Embryonic facial prominence (tissue), 1 donor: ENCODE measurements at regions not wholly inside any gene's neighbourhood (a gene's known extent, or its start where the extent isn't known, plus 50 kb on each side); places are given as distances from the start of the nearest gene placed in this dataset.
"Not testable (repeated sequence)": the region's sequence is repeated elsewhere in the genome, so short reads cannot be mapped to it uniquely, and the experiment has no call there.

ENCODE experiments used
- DNase-seq: peaks from one replicate; pipeline ENCODE4 v3.0.0-alpha.2; 2016; ENCODE audit errors: extremely low spot score

DNA sequence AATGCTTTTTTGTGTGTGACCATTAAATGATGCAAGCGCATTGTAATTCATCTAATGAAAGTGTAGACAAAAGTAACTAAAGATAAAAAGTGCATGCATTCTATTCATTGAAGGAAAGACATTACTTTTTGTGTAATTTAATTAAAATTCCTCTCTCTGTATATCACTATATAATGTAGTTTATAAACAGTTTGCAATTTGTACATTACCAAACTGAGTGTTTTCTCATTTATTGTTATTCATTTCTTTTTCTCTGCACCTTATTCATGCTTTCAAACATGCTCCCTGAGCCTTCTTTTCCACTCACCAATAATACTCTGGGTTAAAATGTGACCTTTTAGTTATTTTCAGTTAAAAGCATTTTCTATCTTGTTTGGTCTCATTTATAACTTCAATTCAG, 713.7 kb upstream of the AADAT start:
- DNase-seq = no peak

DNA sequence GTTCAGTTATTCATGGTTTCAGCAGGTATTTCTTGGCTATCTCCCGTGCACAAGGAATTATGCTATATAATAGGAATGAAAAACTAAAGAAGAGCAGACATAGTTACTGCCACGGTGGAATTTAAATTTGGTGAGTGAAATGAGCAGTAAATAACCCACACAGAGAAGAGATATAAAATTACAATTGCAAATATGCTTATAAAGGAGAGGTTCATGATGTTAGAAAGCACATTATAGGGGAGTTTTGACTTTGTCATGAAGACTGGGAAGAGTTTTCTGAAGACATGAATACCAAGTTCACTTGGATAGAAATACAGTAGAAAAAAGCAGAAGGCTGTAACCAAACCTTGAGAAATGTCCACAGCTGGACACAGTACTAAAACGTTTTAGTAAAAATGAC, 712.0 kb upstream of the AADAT start:
- DNase-seq = no peak

DNA sequence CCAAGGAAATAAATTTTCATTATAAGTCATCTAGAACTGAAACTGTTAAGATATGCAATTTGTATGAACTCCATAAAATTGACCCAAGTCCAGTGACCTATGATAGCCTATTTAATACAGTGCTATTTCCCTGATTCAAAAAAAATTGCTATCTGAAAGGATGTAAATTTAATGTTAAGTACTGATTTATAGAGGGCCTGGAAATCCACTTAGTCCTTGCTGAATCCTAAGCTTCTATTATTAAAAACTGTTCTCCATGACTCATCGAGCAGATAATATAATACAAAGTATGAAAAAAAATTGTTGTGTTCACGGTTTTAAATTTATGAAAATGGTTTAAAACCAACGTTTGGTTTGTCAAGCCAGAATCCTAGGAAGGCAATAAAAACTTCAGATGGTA, 704.8 kb upstream of the AADAT start:
- DNase-seq = no peak

DNA sequence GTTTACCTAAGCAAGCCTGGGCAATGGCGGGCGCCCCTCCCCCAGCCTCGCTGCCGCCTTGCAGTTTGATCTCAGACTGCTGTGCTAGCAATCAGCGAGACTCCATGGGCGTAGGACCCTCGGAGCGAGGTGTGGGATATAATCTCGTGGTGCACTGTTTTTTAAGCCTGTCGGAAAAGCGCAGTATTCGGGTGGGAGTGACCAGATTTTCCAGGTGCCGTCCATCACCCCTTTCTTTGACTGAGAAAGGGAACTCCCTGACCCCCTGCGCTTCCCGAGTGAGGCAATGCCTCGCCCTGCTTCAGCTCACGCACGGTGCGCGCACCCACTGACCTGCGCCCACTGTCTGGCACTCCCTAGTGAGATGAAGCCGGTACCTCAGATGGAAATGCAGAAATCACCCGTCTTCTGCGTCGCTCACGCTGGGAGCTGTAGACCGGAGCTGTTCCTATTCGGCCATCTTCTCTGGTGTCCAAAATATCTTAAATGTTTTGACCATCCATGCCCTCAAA, 698.8 kb upstream of the AADAT start:
- DNase-seq = not testable (repeated sequence)

DNA sequence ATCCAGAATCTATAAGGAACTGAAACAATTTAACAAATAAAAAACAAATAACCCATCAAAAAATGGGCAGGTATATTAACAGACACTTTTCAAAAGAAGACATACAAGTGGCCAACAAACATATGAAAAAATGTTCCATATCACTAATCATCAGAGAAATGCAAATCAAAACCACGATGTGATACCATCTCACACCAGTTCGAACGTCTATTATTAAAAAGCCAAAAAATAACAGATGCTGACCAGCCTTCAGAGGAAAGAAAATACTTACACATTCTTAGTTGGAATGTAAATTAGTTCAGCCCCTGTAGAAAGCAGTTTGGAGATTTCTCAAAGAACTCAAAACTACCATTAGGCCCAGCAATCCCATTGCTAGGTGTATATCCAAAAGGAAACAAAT, 687.9 kb upstream of the AADAT start:
- DNase-seq = no peak

DNA sequence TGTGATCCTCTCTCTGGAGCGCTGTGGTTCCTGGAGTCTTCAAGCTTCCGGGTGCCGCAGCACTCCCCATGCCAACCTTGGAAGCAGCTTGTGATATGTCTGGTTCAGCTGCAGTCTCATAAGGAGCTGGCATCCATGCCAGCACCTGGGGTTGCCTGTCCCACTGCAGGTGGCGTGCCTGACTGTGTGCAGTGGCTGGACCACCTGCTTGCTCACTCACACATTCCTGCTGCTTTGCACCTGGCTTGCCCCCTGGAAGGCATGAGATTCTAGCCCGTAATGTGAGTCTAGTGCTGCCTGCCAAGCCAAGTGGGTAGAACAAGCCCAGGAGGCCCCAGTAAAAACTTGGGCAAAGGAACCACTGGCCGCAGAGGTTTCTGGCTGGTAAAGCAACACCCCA, 687.2 kb upstream of the AADAT start:
- no peak for DNase-seq

DNA sequence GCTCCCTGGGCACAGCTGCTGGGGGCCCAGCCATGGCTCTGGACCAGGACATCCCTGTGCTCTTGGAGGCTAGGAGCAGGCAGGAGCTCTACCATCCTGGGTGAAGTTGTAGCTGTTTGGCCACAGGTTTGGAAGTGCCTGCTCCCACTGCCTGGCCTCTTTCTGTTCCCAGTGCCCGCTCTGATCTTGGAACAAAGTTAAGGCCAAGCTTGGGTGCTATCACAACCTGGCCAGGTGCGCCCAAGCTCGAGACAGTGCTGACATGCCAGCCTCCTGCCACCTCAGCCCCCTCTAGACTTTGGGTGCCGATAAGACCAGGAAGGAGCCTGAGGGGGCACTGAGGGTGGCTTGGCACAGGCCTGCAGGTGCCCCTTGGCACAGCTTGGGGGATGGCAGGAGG, 686.1 kb upstream of the AADAT start:
- no peak for DNase-seq

DNA sequence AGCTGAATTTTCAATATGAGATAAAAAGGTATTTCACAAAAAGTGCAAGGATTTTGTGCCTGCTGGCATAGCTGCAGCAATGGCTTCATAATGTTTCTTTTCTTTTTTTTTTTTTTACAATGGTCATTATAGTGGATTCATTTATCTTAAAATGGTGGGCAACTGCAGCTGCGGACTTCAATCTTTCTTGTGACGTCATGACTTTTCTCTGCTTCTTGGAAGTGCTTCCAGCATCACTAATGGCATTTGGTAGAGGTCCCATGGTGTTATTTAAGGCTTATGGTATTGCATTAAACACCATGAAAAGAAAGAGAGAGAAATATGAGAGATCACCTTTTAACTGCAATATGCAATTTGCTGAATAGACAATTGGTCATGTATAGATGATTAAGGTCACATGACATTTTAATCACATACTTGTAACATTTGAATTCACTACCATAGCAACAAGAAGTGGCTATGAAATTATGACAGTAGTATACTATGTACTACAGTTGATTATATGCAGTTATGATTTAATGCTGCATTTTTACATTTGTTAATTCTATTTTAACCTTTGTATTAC, 684.0 kb upstream of the AADAT start:
- no peak for DNase-seq

DNA sequence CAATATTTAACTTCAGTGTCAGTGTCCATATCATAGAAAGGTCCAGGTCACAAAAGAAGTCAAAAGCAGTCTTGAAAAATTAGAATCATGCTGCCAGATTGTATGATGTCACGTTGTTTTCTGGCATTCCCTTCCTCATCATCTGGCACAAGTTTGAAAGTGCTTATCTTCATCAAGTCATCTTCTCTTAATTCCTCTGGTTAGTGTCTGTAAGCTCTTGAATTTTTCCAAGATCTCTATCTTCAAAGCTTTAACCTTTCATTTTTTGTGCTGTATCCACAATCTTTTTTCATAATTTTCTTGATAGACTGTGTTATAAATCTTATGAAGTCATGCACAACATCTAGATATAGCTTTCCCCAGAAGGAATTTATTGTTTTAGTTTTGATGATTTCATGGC, 682.7 kb upstream of the AADAT start:
- no peak for DNase-seq

DNA sequence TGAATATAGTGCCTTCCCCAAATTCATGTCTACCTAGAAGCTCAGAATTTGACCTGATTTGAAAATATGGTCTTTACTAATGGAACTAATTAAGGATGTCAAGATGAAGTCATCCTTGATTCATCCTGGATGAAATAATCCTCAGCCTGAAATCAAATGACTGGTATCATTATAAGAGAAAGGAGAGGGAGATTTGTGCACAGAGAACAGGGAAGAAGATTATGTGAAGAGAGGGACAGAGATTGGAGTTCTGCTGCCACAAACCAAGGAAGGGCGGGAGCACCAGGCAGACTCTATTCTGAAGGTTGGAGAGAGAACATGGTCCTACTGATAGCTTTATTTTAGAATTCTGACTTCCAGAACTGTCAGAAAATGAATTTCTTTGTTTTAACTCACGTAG, 680.9 kb upstream of the AADAT start:
- no peak for DNase-seq

DNA sequence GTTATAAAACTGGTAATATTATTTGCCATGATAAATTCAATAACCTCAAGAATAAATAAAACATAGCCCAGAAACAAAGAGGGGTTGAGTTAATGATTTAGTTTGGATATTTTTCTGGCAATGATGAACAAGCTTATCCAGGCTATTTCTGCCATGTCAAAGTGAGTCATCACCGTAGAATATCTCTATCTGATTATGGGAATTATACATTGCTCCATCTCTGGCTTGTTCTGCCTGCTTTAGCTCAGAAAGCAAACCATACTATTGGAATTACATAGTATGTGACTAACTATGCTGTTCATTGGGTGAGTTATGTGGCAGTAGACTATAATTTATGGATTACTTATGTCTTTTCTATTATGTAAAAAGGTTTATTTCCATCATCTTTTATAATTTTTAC, 680.1 kb upstream of the AADAT start:
- DNase-seq = no peak

DNA sequence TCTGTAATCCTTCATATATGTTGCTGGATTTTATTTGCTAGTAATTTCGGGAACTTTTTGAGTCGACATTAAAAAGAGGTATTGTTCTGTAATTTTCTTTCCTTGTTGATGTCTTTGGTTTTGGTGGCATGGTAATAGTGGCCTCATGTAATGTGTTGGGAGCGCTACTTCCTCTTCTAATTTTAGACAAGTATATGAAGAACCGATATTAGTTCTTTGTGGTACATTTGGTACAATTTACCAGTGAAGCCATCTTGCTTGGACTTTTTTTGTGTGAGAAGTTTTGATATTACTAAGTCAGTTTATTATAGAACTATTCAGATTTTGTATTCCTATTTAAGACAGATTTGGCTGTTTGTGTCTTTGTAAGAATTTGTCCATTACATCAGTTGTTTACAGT, 669.2 kb upstream of the AADAT start:
- no peak for DNase-seq

DNA sequence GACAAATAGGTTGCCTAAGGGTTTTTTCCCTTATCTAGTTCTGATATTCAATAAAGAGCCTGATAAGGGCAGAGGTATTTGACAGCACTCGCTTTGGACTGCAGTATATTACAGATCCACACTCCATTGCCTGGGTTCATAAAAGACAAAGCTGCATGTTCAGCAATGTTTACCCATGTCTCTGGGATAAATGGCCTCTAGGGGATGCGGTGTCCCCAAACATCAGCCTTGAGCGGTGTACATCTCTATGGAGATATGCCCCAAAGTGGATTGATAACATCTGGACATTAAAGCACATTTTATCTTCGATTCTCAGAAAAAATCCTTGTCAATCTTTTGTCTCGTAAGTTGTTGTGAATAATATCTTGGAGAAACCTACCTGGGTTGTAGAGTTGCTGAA, 660.8 kb upstream of the AADAT start:
- no peak for DNase-seq

DNA sequence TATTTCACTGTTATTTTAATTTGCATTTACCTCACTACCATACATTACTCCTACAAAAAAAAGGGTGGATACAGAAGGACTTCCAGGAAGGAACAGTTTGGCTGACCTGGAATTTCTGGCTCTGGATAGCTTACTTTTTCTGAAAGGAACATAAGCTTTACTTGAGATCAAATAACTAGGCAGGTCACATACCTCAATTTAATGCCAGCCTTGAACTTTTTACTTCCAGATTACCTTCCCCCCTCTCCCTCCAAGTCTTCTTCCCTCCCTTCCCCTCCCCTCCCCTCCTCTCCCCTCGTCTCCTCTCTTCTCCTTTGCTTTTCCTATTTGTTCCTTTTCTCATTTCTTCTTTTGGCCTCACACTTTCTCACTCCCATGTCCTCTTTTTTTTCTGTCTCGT, 659.2 kb upstream of the AADAT start:
- no peak for DNase-seq

DNA sequence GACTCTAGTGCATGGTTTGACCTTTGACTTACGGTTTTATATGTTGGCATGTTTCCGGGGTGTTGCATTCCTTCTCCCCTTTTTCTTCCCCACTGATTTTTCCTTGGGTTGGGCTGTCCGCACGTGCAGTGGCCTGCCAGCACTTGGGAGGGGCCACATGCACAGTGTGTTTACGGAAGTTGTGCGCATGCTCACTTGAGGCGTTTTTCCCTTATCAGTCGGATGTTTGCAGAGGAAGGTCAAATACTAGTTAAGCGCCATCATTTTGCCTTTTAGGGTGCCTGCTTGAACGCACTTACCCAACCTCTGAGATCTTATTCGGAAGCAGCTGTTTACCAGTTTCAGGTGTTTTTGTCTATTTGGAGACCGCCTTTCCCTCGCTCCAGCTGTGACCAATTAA, 653.9 kb upstream of the AADAT start:
- no peak for DNase-seq

DNA sequence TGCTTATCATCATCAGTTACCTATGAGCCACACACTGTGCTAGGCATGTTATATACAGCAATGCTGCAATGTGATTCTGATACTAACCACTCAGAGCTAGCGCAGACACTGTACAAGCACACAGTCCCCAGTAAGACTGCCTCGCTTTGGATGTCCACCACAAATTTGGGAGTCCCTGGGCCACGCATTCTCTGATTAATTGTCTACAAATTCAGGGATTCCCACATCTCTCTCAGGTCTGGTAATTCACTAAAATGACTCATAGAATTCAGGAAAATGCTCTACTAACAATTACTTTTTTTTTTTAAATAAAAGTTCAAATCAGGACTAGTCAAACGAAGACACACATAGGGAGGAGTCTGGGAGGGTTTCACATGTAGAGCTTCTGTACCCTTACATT, 652.1 kb upstream of the AADAT start:
- no peak for DNase-seq

DNA sequence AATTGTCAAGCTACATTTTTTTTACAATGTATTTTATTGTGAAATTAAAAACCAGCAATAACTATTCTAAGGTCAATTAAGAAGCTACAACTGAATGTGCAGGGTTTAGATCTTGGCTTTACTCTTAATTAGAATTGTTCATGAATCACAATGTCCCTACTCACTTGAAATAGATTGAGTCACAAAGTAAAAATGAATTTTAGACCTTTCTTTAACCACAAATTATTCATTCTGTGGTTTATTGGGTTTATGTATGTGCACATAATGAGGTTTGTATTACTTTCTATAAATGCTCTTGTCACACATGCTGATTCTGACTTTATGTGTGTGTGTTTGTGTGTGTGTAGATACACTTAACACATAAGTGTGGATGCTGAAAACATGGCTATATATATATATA, 647.0 kb upstream of the AADAT start:
- no peak for DNase-seq

DNA sequence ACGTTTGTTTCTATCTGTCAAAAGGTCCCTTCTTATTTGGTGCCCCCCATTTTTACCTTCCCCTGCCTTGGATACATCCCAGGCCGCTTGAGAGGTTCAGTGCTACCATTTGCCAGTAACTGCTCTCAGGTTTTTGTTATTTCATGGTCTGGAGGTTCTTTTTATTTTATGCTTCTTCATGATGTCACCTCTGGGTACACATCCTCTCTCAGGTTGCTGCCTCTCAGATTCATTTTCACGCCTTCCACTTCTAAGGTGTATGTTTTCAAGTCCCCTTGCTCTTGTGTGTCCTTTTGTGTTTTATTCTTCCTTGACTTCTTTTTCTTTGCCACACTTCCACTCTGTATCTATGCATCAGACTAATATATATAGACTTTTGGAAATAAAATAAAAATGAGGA, 640.1 kb upstream of the AADAT start:
- no peak for DNase-seq

DNA sequence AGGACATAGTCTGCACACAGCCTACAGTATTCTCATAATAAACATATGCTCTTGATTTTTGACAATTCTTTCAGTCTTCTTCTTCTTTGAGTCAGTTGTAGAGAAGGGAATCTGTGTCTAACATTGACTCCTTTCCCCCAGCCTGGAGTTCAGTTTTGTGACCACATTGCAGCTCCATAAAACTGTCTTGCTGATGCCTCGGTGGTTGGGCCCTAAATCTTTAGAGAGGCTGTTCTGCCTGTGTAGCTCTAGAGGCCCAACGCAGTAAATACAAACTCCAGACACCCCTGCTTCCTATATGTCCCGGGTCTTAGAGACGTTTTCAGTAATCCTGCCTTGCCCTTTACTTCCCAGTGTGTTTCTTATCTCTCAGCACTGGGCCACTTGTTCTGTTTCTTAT, 639.5 kb upstream of the AADAT start:
- DNase-seq = no peak

DNA sequence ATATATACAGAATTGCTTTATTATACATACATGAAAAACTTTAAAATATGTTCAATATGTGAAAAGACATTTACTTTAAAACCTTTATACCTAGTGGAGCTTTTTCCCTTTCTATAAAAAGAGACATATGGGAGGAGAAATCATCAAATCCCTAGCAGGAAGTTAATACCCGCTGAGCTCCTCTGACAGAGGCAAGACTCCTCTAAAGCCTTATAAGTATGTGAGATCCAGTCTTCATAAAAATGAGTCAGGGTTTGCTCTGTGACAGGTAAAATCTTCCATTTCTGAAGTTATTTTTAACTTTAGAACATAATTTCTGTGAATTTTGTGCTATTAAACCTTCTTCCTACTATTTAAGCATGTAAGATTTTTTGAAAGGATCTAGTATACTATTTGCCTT, 634.4 kb upstream of the AADAT start:
- DNase-seq = no peak

DNA sequence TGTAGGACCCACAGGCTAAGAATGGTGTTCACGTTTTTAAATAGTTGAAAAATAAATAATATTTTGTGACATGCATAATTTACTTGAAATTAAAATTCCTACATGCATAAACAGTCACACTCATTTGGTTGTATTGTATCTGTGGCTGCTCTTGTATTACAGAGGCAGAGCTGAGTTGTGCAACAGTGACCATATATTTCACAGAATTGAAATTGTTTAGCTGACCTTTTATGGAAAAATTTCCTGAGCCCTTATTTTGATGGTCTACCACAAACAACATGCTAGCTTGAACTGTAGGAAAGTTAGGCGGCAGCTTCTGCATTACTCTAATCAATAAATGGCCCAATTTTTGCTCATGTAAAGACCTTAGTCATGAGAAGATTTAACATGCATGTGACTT, 633.4 kb upstream of the AADAT start:
- DNase-seq = no peak

DNA sequence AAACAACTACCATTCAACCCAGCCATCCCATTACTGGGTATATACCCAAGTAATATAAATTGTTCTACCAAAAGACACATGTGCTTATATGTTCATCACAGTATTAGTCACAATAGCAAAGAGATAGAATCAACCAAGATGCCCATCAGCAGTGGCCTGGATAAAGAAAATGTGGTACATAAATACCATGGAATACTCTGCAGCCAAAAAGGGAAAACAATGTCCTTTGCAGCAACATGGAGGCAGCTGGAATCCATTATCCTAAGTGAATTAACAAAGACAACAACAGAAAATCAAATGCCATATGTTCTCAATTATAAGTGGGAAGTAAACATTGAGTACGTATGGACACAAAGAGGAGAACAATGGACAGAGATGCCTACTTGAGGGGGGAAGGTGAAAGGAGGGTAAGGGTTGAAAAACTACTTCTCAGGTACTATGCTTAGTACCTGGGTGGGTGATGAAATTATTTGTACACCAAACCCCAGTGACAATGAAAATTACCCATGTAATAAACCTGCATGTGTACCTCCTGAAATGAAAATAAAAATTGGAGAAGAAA, 632.1 kb upstream of the AADAT start:
- no peak for DNase-seq

DNA sequence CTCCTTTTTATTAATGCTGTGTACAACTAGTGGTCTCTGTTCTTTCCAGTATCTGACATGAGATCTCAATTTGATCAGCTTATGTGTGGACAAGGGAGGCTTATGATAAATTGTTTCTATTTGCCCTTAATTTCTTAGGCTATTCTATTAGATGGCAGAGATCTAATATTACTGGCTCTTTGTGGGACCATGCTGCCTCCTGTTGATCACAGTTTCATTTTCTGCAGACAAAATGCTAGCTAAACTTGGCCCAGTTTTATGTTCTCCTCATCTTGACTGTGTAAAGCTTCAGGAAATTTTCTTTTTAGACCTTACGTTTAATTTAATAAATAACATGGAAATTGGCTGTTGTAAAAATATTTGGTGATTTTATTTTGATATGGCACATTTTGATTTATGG, 627.1 kb upstream of the AADAT start:
- no peak for DNase-seq

DNA sequence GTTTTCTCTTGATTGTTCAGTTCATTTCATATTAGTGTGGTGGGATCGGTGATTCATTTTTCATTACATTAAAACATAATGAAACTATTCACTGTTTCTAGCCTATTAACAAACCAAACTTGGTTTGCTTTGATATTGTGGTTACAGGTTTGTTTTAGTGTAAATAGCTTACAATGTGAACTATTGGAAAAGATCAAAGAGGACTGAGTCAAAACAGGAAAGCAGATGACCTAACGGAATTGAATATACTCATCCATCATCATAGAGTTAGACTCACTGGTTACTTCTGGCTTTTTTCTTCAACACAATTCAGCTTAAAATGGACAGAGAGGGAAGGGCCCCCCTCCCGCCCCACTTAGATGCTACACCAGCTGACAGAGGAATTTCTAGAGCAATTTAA, 616.2 kb upstream of the AADAT start:
- no peak for DNase-seq
